HG03460 (cell line): ENCODE measurements at regions not wholly inside any gene's neighbourhood (a gene's known extent, or its start where the extent isn't known, plus 50 kb on each side); places are given as distances from the start of the nearest gene placed in this dataset.
A peak's percentile ranks its signal among the peaks of the same experiment; 100 is the strongest.

Source experiments
- ATAC-seq: cut with Tn5 transposase; IDR thresholded peaks from one replicate; pipeline ENCODE4 v1.9.1; 2021; ENCODE audit not compliant: unreplicated experiment

- no peak for ATAC-seq
These were observed 212.1 kb upstream of the MARCKS start for GRCh38 chr6:113644861-113645575.

GRCh38 chr6:113645576-113645970 lies 211.6 kb upstream of the MARCKS start:
- ATAC-seq, result no peak

- ATAC-seq, result no peak
These were observed 211.2 kb upstream of the MARCKS start for GRCh38 chr6:113645986-113646385.

GRCh38 chr6:113646701-113647100 lies 210.4 kb upstream of the MARCKS start:
- ATAC-seq, result no peak

GRCh38 chr6:113647143-113647889 lies 209.8 kb upstream of the MARCKS start:
- ATAC-seq, result peak; percentile 29

- ATAC-seq, result no peak
These were observed 208.4 kb upstream of the MARCKS start for GRCh38 chr6:113648698-113649097.

GRCh38 chr6:113649276-113649675 lies 207.9 kb upstream of the MARCKS start:
- no peak for ATAC-seq

GRCh38 chr6:113649880-113650609 lies 207.1 kb upstream of the MARCKS start:
- ATAC-seq, result no peak

GRCh38 chr6:113650610-113650979 lies 206.6 kb upstream of the MARCKS start:
- no peak for ATAC-seq

GRCh38 chr6:113651120-113651519 lies 206.0 kb upstream of the MARCKS start:
- no peak for ATAC-seq

GRCh38 chr6:113651920-113652319 lies 205.2 kb upstream of the MARCKS start:
- ATAC-seq, result no peak

- ATAC-seq, result no peak
These were observed 203.9 kb upstream of the MARCKS start for GRCh38 chr6:113653275-113653674.

- ATAC-seq, result no peak
These were observed 202.7 kb upstream of the MARCKS start for GRCh38 chr6:113654396-113654795.

GRCh38 chr6:113655761-113656160 lies 201.4 kb upstream of the MARCKS start:
- no peak for ATAC-seq

GRCh38 chr6:113659762-113660404 lies 197.3 kb upstream of the MARCKS start:
- no peak for ATAC-seq

GRCh38 chr6:113660819-113661218 lies 196.3 kb upstream of the MARCKS start:
- no peak for ATAC-seq

GRCh38 chr6:113662093-113662665 lies 195.0 kb upstream of the MARCKS start:
- no peak for ATAC-seq

- peak; percentile 68 for ATAC-seq
These were observed 194.3 kb upstream of the MARCKS start for GRCh38 chr6:113662688-113663333.

GRCh38 chr6:113664909-113665308 lies 192.2 kb upstream of the MARCKS start:
- ATAC-seq, result no peak

- peak; percentile 55 for ATAC-seq
These were observed 188.3 kb upstream of the MARCKS start for GRCh38 chr6:113668641-113669408.
